Limb (tissue), 2 donors: ENCODE measurements at regions not wholly inside any gene's neighbourhood (a gene's known extent, or its start where the extent isn't known, plus 50 kb on each side); places are given as distances from the start of the nearest gene placed in this dataset.

Experiments
- DNase-seq, 2 donors: peaks; one replicate each; pipeline ENCODE4 v3.0.0-alpha.2; 2016; ENCODE audit errors: extremely low spot score in 2 of 2

- no peak for DNase-seq
These were observed 83.9 kb upstream of the IGFBP3 start for GRCh38 chr7:46004965-46005364.

DNA sequence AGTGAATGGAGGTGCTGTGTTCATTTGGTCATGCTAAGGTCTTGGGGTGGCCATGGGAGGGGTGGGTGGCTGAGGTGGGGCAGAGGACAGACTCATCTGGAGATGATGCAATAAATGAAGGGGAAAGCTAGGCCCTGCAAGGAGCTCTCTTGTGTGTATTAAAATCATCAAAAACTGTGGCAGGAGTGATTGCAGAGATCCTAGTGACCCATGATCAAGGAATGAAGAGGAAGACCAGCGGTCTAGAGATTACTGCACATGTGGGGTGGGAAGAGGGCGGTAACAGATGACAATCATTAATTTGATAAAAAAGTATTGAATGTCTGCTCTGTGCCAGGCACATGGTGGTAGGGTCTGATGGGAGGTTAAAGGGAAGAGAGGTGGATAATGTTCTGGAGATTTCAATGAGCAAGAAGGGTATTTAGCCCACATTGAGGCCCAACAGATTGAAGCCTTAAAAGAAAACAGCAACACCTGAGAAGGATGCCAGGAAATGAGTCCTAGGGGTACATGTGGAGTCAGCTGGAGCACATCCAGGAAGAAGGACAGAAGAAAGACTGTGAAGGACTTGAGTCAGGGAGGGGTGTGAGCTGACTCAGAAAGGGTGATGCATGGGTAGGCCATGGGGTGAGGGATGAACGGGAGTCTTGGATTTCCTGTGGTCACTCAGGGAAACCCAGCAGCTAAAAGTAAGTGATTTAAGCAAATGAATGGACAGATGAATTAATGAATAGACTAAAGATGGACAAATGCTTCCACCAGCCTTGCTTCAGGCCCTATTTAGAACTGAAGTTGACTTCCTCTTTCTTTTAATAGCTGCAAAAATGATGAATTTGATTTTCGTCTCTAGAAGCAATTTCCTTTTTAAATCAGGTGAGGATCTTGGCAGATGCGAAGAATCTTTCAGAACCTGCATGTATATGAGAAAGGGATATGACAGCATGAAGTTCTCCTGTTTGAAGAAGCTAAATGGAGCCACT, 83.1 kb upstream of the IGFBP3 start:
- DNase-seq: no peak

GRCh38 chr7:46003161-46003560, 82.1 kb upstream of the IGFBP3 start:
- no peak for DNase-seq

- DNase-seq: no peak
These were observed 79.4 kb upstream of the IGFBP3 start for GRCh38 chr7:46000513-46000912.

GRCh38 chr7:45999541-45999940, 78.5 kb upstream of the IGFBP3 start:
- no peak for DNase-seq

DNA sequence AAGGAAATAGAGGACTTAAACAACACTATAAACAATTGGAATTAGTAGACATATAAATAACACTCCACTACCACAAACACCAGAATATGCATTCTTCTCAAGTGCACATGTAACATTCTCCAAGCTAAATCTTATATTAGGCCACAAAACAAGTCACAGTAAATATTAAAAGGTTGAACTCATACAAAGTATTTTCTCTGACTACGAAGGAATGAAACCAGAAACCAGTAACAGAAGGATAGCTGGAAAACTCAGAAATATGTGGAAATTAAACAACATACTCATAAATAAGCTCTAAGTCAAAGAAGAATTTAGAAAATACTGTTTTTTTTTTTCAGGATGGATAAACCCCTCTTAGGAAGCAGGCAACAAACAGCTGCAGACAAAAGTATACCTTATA, 77.4 kb upstream of the IGFBP3 start:
- DNase-seq: no peak

- DNase-seq: no peak
These were observed 72.5 kb upstream of the IGFBP3 start for GRCh38 chr7:45993621-45994020.

GRCh38 chr7:45992826-45993225, 71.8 kb upstream of the IGFBP3 start:
- DNase-seq: no peak

DNA sequence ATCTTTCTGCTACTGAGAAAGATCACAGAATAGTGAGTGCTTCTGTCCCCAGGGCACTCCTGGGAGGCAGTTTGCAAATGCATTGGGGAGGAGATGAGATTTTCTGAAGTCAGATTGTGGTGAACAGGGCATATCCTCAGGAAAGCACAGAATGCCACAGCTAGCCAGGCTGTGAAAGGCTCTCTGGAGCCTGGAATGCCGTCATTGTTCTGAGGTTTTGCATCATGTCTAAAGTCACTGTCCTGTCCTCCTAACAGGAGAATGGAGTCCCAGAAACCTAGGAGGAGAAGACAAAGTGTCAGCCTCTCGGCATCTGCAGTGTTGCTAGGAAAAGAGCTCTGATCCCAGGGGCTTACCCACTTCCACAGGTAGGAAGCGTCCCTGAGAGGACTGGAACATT, 69.2 kb upstream of the IGFBP3 start:
- DNase-seq: no peak

GRCh38 chr7:45988405-45989057, 67.5 kb upstream of the IGFBP3 start:
- DNase-seq: no peak

GRCh38 chr7:45987521-45988290, 66.6 kb upstream of the IGFBP3 start:
- no peak for DNase-seq

GRCh38 chr7:45986355-45987298, 65.6 kb upstream of the IGFBP3 start:
- no peak for DNase-seq

DNA sequence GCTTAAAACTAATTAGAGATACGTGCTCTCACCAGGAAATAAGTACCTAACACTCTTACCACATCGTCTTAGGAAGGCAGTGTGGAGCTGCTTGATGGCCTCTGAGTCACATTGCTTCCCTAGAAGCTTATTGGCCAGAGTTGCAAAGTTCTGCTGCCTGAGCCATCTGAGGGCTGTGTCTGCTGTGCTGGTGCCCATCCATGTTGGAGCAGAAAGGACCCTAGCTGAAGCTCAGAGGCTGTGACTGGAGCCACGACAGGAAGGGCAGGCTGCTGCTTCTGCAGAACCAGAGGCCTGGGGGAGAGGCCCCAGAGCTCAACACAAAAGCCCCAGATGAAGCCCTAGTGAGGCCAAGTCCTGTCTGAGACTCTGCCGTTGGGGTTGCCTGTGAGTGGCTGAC, 64.8 kb upstream of the IGFBP3 start:
- DNase-seq: no peak

GRCh38 chr7:45984386-45985295, 63.6 kb upstream of the IGFBP3 start:
- no peak for DNase-seq

DNA sequence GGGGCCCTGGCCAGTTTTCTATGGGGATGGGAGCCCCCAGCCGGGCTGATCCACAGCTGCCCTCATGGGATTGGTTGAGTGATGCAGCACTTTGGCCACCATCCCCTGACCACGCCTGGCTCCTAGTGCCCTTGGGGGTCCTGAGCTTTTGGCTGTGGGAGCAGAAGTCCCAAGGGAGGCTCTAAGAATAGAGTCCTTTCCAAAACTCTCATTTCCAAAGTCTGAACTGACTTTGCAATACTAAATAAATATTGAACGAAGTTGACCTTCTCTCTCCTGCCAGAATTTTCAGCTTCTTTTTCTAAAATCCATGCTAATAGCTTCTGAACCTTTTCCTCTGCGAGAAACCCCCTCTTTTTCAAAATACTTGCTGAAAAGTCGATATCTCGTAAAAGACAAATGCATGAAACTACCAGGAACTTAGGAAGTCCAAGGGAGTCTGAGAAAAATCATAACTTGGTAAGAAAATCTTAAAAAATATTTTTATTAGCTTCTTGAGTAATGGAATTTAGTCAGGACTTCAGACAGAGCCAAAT, 62.7 kb upstream of the IGFBP3 start:
- peak in 1 of 2 donors; percentile 7 for DNase-seq

GRCh38 chr7:45982907-45983719, 62.0 kb upstream of the IGFBP3 start:
- no peak for DNase-seq

GRCh38 chr7:45982132-45982531, 61.1 kb upstream of the IGFBP3 start:
- no peak for DNase-seq

GRCh38 chr7:45980973-45981372, 59.9 kb upstream of the IGFBP3 start:
- no peak for DNase-seq
